SKM-1 (cell line): ENCODE measurements at regions not wholly inside any gene's neighbourhood (a gene's known extent, or its start where the extent isn't known, plus 50 kb on each side); places are given as distances from the start of the nearest gene placed in this dataset.

Experiments used
- DNase-seq: peaks from one replicate; lab custom pipeline; 2025; ENCODE audit not compliant: unreplicated experiment; lab: John Stamatoyannopoulos, UW

GRCh38 chr6:137776256-137776655, 90.8 kb upstream of the TNFAIP3 start:
- DNase-seq = no peak

- DNase-seq = no peak
Observed at GRCh38 chr6:137776786-137777686, 90.0 kb upstream of the TNFAIP3 start.

GRCh38 chr6:137777687-137778075, 89.4 kb upstream of the TNFAIP3 start:
- no peak for DNase-seq

- no peak for DNase-seq
Observed at GRCh38 chr6:137779982-137780381, 87.1 kb upstream of the TNFAIP3 start.

GRCh38 chr6:137780447-137781034, 86.5 kb upstream of the TNFAIP3 start:
- DNase-seq = no peak

- DNase-seq = no peak
Observed at GRCh38 chr6:137781639-137782038, 85.4 kb upstream of the TNFAIP3 start.

- DNase-seq = no peak
Observed at GRCh38 chr6:137782166-137783039, 84.7 kb upstream of the TNFAIP3 start.

- DNase-seq = no peak
Observed at GRCh38 chr6:137783710-137784109, 83.3 kb upstream of the TNFAIP3 start.

- DNase-seq = no peak
Observed at GRCh38 chr6:137784583-137784982, 82.5 kb upstream of the TNFAIP3 start.

GRCh38 chr6:137787016-137787415, 80.0 kb upstream of the TNFAIP3 start:
- DNase-seq = no peak

- DNase-seq = no peak
Observed at GRCh38 chr6:137788248-137788647, 78.8 kb upstream of the TNFAIP3 start.

GRCh38 chr6:137791281-137792159, 75.5 kb upstream of the TNFAIP3 start:
- no peak for DNase-seq

- no peak for DNase-seq
Observed at GRCh38 chr6:137792160-137793033, 74.7 kb upstream of the TNFAIP3 start.

- DNase-seq = no peak
Observed at GRCh38 chr6:137793805-137794515, 73.1 kb upstream of the TNFAIP3 start.

- no peak for DNase-seq
Observed at GRCh38 chr6:137794516-137795201, 72.4 kb upstream of the TNFAIP3 start.

GRCh38 chr6:137795501-137795900, 71.6 kb upstream of the TNFAIP3 start:
- DNase-seq = no peak

- no peak for DNase-seq
Observed at GRCh38 chr6:137798261-137798660, 68.8 kb upstream of the TNFAIP3 start.

GRCh38 chr6:137798846-137799245, 68.2 kb upstream of the TNFAIP3 start:
- DNase-seq = no peak
